Gastroesophageal sphincter (tissue), 3 donors: ENCODE measurements at regions not wholly inside any gene's neighbourhood (a gene's known extent, or its start where the extent isn't known, plus 50 kb on each side); places are given as distances from the start of the nearest gene placed in this dataset.

Experiments used
- CTCF ChIP-seq, 4 experiments: fragments of 200-600 bp in 2 of 4; fragments of 450-650 bp in 2 of 4; sonication (generic) in 1 of 4; IDR thresholded peaks; one replicate each; pipeline ENCODE4 v1.5.1; 2017 to 2019; ENCODE audit warnings: antibody characterized with exemption in 4 of 4, mild to moderate bottlenecking in 2 of 4, moderate library complexity in 2 of 4
- EP300 ChIP-seq: sonication (generic); formaldehyde crosslinking; IDR thresholded peaks from one replicate; pipeline ENCODE4 v1.6.1; 2017; ENCODE audit warnings: antibody characterized with exemption, mild to moderate bottlenecking
- POLR2A ChIP-seq, 2 donors: fragments of 450-650 bp; IDR thresholded peaks; one replicate each; pipeline ENCODE4 v1.6.1; 2017; ENCODE audit warnings: antibody characterized with exemption in 2 of 2, mild to moderate bottlenecking in 2 of 2, moderate library complexity in 1 of 2
- POLR2AphosphoS5 ChIP-seq: sonication (generic); formaldehyde crosslinking; IDR thresholded peaks from one replicate; pipeline ENCODE4 v1.6.1; 2017; ENCODE audit warnings: antibody characterized with exemption

DNA sequence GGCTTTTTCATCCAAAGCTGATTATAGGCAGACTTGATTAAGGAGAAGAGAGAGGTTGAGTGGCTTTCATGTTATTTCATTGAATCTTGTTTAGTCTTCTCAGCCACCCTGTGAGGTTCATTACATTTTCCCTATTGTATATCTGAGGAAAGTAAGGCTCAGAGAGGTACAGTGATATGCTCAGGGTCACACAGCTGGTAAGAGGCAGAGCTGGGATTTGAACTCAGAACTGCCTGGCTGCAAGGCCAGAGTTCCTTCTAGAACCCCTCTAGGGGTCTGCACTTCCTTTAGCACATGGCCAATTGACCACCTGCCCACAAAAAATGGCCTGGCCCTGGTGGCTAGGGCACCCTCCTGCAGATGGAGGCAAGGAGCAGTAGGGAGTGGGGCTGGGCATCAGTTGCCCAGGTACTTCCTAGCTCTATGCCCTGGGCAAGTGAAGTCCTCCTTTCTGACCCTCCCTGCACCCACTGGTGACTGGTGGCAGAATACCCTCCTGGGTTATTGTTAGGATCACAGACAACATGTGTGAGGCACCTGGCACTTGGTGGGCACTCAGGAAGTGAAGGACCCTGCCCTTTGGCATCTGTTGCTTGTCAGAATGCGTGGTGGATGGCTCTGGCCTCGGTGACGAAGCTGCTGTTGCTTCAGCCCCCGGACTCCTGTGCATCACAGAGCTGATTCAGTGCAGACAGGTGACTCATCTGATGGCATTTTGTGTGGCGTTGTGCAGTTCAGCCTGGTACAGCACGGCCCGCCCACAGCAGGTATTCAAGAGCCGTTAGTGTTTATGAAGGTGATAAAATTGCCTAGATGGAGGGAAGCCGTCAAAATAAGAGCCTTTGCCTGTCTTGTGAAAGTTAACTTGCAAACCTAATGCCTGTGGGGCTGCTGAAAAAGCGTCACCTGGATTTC lies 115.8 kb downstream of the SLC25A47 start:
- TF ChIP-seq CTCF (IDR thresholded peaks at IDR 0.05) (no peak), POLR2AphosphoS5 (peak; percentile 11), POLR2A (IDR thresholded peaks at IDR 0.05) (no peak), EP300 (no peak)
